ENCODE measurements at regions not wholly inside any gene's neighbourhood (a gene's known extent, or its start where the extent isn't known, plus 50 kb on each side); places are given as distances from the start of the nearest gene placed in this dataset.
"Not testable (repeated sequence)": the region's sequence is repeated elsewhere in the genome, so short reads cannot be mapped to it uniquely, and the experiment has no call there.

DNA sequence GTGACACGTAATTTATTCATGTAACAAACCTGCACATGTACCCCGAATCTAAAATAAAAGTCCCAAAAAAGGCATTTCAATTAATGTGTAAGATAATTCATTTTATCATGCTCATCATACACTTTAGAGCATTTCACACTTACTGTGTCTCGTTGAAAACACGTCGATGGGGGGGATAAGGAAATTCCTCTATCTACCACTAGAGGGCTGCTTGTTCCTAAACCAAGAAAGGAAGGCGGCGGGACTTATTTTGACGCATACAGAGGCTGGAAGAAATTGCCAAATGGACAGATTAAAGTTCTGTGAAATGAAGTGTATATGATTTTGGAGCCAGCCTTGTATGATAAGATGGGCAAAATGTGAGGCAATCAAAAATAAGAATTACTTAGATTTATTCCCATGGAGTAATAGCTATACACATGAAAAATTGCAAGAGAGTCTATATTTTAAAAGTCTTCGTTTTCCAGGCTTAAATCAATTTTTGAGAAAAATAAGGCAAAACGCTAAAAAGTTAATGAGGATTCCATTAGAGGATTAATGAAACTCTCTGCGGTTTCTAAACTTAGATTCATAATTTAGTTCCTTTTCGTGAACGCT is 346.8 kb downstream of the CNTN3 start:
- peak; percentile 4 for DNase-seq

DNA sequence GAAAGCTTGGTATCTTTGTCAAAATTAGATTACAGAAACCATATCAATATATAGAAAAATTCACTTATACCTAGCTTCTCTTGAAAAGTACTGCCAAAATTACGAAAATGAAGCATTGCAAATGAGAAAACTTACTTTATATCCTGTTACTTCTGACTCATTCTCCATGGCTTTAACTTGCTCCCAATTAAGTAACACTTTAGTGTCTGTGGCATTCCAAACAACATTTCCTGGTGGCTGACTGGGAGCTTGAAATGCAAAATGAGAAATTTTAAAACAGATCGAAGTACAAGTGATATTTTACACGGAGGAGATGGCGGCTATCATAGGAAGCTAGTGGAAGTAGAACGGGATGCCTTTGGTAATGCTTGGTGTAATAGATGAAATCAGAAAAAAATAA is 347.3 kb downstream of the CNTN3 start:
- no peak for DNase-seq

DNA sequence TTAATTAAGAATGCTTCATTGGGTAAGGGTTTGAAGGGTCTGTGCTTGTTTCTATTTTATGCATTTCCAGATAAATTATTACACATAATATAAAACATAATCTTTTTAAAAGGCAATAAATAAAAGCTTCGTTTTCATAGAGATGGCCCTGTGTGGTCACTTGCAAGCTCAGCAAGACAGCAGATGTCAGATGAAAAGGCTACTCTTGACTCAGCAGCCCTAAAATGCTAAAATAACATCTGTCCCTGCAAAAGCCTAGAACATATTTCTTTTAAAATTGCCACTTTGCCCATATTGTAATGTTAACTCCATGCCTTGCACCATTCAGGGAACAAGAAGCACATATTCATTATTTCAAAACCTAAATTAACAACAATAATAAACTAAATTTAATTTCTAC is 349.4 kb downstream of the CNTN3 start:
- no peak for DNase-seq

DNA sequence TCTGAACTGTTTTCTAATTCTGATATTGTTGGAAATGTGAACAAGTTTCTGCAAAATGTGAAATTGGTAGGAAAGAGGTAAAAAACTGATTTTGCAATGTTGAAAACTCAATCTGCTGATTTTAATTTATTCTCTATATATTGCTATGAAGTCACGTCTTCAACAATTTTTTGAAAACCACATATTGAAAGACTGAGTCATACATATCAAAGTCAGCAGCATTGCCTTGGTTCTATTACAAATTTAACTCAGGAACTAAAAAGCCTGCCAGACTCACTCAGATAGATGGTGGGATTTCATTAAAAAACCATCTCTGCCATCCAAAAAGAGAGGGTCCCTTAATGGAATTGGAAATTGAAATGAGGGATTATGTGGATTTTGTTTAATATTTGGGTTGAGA is 351.4 kb downstream of the CNTN3 start:
- DNase-seq = no peak

DNA sequence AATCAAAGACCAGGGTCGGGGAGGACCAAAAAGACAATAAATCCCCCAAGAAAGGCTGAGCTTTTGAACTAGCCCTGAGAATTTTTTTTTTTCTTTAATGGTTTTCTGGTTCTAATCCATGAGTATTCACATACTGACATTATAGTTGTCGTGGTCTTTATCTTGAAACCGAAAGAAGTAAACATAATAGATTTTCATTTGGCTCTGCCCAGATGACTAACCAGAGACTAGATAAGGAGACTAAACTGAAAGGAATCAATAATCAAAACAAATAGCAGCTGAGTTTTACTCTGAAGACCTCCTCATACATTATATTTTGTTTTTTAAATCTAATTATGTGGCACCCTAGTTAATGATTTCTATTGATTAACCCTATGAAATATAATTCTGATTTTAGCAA is 381.4 kb downstream of the CNTN3 start:
- DNase-seq = no peak

DNA sequence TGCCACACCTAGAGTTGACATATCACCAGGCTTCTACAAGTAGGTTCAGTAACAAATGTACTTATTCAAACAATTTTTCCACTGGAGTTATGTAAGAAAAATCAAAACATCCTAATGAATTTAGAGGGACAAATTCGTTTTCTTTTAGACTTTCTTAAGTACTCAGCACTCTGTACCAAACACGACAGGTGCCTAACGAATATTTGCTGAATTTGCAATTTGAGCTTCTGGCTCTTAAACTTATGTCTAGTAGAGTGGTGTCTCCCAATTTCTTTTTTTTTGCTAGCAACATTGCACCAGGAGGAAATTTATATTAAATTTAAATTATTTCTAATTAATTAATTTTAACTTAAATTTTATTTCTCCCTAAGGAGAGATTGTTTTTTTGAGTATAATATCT is 397.0 kb downstream of the CNTN3 start:
- no peak for DNase-seq

DNA sequence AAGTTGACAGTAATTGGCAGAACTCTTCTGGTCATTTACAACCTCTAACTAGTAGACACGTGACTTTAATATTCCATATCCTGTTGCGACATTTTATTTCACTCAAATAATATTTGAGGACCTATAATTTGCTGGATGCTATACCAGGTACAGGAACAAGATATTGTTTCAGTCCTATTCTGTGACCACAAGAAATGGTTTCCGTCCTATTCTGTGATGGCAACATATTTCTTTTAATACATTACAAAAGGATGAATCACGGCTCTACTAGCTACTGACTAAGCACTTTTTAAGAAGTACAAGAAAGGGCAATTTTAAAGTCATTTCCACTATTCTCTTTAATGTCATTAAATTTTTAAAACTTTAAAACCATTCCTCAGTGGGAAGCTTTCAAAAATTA is 400.2 kb downstream of the CNTN3 start:
- DNase-seq = no peak

DNA sequence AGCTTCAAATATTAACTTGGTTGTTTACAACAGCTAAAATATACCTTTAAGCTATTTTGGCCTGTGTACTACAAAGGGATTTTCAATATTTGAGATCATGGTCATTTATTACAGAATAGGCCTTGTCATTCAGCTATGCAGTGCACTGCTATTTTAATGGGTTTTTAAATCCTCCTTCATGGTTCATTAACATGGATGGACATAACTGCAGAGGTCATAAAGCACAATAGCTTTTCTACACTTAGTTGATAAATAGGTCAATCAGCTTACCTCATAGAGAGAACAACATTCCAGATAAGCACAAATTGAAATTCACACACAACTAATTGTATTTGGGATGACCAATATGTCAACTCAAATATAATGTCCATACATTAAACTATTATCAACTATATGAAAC is 403.7 kb downstream of the CNTN3 start:
- DNase-seq = no peak

DNA sequence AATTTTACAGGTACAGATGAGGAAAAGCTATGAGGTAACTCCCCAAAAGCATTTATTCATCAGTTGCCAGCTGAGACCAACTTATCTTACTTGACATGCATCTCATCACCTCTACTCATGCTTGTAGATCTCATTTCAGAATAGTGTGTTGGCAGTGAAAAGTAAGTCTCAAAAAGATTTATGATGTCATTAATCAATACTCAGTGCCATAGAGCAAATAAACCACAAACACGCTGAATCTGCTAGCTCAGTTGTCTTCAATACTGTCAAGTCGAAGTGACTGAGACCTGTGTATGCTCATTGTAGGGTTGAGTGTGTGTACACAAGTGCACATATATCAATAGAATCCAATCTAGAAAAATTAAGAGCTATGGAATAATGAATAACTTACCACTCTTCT is 413.5 kb downstream of the CNTN3 start:
- no peak for DNase-seq

DNA sequence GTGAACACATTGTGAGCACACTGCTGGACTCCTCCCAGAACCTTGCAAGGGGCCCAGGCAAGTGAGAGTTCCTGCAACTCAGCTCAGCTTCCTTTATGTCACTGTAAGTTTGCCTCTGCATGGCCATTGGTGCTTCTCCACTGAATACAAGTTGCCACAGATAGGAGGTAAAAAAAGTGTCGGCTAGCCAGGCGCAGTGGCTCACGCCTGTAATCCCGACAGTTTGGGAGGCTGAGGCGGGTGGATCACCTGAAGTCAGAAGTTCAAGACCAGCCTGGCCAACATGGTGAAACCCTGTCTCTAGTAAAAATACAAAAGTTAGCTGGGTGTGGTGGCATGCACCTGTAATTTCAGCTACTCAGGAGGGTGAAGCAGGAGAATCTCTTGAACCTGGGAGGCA is 435.8 kb downstream of the CNTN3 start:
- not testable (repeated sequence) for DNase-seq

DNA sequence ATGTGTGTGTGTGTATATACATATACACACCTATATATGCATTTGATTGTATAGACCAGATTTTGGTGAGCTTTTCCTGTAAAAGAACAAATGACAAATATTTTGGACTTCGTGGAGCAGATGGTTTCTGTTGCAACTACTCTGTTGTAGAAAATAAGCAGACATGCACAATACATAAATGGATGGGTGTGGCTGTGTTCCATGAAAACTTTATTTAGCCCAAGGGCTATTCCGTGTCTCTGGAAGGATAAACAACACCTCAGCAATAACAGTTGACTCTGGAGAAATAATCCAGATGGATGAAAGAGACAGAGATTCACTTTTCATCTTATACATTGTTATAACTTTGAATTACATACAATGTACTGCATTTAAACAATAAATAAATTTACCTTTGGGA is 441.4 kb downstream of the CNTN3 start:
- DNase-seq = no peak

DNA sequence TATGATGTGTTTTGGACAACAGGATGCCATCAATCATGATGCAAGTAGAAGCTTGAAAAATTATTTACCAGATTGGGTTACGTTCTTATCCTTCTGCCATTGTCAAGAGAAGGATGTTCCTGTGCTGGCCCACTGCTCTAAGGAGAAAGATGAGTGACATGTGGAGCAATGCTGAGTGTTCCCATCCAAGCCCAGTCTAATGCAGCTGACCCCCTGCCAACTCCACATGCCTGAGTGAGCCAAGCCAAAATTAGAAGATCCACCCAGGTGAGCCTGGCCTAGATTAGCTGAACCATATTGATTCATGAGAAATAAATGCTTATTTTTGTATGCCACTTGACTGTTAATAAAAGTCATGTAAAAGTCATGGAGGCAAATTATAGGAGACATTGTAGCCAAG is 446.5 kb downstream of the CNTN3 start:
- no peak for DNase-seq

DNA sequence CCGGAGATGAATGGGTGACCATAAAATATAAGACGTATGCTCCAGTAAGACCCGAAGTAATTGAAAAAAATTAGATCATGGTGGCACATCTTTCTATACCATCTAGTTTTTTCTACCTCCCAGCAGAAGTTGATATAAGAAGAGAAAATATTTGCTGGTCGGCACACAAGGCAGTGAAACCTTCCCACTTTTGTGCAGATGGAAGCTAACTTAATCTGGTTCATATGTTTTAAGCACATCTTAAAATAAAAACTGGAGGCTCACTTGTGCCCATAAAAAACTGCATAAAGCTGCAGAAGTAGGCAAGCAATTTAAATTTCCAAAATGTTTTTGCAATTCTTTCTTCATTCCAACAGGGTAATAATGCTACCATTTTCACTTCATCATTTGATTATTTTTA is 449.2 kb downstream of the CNTN3 start:
- DNase-seq = no peak

DNA sequence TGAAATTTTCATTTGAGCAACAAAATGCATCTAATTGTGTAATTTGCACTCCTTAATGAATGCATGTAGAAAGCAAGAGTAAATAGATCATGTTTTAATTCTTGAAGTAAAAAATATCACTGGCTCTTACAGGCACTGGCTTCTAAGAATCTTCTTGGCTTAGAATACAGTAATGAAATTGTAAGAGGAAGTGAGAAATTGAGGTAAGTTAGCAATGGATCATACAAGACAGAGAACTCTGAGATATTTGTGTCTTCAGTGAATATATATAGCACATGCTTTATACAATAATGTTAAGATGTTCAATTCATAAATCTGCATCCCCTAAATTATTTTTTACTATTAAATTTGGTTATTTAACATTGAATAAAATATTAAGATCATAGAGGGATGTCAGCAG is 465.0 kb downstream of the CNTN3 start:
- peak; percentile 10 for DNase-seq

DNA sequence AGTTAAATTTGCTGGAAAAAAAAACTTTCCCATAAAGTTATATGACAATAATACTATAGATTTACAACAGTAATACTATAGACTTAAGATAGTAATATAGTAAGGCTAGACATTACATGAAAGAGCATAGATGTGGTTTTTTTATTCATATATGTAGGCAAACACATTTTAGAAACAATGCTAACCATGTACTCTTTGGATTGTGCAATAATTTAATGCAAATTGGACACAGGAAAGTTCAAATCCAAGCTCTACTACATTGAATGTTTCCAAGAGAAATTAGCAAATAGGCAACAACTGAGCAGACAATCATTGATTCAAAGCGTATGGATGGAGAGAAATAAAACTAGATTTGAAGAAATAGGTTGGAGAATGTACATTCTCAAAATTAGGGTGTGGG is 469.2 kb downstream of the CNTN3 start:
- no peak for DNase-seq

DNA sequence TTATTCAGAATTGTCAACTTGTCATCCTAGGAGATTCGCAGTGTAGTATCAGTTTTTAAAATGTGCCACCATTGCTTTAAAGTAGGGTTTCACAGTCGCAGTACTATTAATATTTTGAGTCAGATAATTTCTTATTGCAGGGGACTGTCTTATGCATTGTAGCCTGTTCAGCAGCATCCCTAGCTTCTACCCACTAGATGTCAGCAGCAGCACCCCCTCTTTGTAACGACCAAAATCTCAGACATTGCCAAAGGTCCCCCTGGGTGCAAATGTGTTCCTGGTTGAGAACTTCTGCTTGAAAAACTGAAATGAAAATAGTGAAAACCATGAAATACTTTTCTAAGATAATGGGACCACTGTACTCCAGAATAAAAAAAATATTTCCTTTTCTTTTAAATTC is 474.8 kb downstream of the CNTN3 start:
- DNase-seq = no peak

DNA sequence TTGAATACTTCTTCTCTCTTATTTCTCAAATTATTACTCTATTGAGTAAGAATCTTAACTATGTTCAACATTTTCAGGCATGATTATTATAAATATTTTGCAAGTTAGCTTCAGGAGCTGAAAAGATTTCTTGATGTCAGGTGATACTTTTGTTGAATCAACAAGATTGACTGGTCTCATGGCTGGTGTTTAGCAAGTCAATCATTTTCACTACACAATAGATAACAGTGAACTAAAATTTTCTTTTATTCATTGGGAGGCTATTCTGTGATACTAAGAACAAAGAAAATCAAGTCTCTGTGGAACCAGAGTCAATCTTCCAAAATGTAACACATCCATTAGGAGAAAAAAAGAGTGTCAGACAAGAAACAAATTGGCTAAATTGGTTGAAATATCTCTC is 476.7 kb downstream of the CNTN3 start:
- DNase-seq = no peak

DNA sequence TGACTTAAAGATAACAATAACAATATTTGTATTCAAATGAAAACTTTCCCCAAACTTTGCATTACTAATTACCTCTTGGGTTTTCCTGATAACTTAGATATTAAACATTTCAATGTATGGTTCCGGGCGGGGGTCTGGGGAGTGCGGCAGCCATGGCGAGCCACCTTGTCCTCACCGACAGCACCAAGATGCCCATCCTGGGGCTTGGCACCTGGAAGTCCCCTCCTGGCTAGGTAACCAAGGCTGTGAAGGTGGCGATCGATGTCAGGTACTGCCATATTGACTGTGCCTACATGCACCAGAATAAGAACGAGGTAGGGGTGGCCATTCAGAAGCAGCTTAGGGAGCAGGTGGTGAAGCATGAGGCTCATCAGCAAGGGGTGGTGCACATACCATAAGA is 478.7 kb downstream of the CNTN3 start:
- DNase-seq = no peak

DNA sequence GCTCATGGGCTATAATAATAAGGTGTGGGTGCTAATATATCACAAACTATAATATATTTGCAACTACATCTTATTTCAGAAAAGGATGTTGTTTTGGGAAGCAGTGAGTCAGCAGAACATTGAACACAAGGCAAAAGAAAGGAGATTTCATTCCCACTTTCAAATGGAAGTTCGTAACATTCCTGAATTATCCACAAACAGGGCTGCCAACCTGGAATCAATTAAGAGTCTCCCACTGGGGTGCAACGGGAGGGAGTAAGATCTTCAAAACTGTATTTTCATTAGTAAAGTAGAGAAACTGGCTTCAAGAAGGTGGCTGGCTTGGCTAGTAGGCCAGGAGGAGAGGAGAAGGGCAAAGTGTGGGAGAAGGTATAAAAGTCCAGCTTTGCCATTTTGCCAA is 479.6 kb downstream of the CNTN3 start:
- DNase-seq = no peak

DNA sequence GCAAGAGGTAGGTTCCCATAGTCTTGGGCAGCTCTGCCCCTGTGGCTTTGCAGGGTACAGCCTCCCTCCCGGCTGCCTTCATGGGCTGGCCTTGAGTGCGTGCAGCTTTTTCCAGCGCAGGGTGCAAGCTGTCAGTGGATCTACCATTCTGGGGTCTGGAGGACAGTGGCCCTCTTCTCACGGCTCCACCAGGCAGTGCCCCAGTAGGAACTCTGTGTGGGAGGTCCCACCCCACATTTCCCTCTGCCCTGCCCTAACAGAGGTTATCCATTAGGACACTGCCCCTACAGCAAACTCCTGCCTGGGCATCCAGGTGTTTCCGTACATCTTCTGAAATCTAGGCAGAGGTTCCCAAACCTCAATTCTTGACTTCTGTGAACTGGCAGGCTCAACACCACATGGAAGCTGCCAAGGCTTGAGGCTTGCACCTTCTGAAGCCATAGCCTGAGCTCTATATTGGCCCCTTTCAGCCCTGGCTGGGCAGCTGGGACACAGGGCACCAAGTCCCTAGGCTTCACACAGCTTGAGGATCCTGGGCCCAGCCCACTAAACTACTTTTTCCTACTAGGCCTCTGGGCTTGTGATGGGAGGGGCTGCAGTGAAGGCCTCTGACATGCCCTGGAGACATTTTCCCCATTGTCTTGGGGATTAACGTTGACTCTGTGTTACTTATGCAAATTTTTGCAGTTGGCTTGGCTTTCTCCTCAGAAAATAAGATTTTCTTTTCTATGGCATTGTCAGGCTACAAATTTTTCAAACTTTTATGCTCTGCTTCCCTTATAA is 482.7 kb downstream of the CNTN3 start:
- DNase-seq = not testable (repeated sequence)

DNA sequence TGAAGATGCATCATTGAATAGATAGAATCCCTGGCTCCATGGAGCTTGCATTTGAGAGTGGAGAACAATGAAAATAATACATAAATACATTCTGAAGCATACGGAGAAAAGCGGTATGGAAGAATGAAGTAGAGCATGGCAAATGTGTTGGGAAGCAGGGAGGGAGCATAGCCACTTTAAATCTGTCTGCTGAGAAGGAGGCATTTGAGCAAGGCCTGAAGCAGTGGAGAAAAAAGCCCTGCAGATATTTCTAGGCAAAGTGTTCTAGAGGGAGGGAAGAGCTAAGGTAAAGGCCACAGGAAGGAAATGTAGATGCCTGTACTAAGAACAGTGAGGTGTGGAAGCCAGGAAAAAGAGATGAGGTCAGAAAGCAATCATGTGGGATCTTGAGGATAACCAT is 484.8 kb downstream of the CNTN3 start:
- DNase-seq = no peak

DNA sequence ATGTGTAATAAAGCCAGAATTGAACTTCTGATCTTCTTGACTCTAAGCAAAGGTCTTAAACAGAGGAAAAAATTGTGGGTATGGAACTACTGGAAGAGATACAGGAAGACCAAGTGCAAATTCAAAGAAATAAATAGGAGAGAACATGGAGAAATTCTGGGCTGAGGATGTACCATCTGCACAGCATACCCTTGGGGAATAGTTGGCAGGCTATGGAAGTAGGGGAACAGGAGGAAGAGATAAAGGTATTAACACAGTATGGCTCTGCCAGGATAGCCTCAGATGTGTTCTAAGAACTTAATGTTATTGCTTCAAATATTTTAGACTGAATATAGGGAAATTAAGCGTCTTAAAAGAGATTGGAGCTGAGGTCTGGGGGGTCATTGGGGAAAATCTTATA is 485.4 kb downstream of the CNTN3 start:
- DNase-seq = no peak

DNA sequence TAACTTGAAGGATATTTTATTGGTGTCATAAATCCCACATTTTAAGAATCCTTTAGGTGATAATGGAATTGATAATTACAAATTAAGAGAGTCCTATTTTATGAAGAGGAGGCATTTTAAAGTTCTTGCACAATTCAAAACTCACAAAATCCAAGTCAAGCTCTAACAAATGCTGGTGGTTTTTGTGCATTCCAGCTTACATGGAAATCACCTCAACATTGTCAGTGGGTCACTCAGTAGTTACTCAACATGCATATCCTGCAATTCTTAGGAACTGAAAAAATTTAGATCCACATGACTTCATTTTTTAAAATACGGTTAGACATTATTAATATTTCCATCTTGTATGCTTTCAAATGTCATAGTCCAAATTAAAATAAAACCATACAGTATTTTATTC is 487.2 kb downstream of the CNTN3 start:
- no peak for DNase-seq

DNA sequence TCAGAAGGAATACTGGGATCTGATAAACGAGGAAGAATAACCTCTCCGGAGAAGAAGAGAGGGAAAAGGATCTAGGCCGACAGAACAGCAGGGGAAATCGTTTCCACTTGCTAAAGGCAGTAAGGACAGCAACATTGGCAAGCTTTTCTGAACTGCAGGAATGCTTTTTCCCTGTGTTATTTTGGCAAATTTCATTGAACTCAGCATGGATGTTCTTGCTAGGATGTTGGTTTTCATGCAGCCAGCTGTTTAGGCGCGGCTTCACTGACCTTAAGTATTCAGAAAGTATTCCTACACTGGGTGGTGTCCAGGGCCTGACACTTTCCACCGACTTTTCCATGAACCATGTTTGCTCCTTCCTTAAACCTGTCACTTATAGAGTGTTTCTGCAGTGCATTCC is 489.7 kb downstream of the CNTN3 start:
- DNase-seq = no peak

DNA sequence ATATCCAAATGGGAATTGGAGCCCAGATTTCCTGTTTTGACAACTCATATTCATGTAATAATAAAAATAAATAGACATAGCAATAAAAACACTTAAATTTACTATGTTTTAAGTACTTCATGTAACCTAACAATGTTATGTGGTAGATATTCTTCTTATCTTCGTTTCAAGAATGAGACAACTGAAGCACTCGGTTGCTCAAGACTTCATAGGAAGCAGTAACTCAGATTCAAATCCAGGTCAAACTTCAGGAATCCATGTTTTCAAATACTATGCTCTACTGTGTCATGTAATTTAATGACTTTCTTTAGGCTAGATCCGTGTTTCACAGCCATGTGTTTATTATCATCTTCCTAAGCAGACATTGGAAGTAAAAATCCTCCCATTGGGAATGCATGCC is 492.2 kb downstream of the CNTN3 start:
- DNase-seq = no peak
